Adrenal gland (tissue), 9 donors: ENCODE measurements at regions not wholly inside any gene's neighbourhood (a gene's known extent, or its start where the extent isn't known, plus 50 kb on each side); places are given as distances from the start of the nearest gene placed in this dataset.

Experiments used
- DNase-seq, 7 donors: peaks; one replicate each; pipeline ENCODE4 v3.0.0-alpha.2; 2019 to 2020
- H3K27ac ChIP-seq, 5 donors: fragments of 200-600 bp; sonication (generic) in 4 of 5; 1 replicate in 3 of 5; 2 replicates in 2 of 5; pipeline versions ENCODE4 v1.5.1 to v1.8.0; 2016 to 2020; ENCODE audit warnings: mild to moderate bottlenecking in 1 of 5
- H3K27me3 ChIP-seq: fragments of 200-600 bp; 2 replicates; pipeline ENCODE4 v1.8.0; 2021
- H3K36me3 ChIP-seq, 2 donors: fragments of 200-600 bp; replicated peaks in 1 of 2; 1 replicate in 1 of 2; 2 replicates in 1 of 2; pipeline versions ENCODE4 v1.5.1 to v1.8.0; 2018 to 2022
- H3K4me1 ChIP-seq, 2 donors: fragments of 200-600 bp; replicated peaks in 1 of 2; 1 replicate in 1 of 2; 2 replicates in 1 of 2; pipeline versions ENCODE4 v1.5.1 to v1.8.0; 2018 to 2021
- H3K4me3 ChIP-seq, 4 donors: fragments of 200-600 bp; sonication (generic) in 3 of 4; one replicate each; pipeline ENCODE4 v1.5.1; 2016 to 2018
- H3K9me3 ChIP-seq, 3 donors: fragments of 200-600 bp; sonication (generic) in 1 of 3; replicated peaks in 1 of 3; 1 replicate in 2 of 3; 2 replicates in 1 of 3; pipeline versions ENCODE4 v1.5.1 to v1.8.0; 2016 to 2021
- CTCF ChIP-seq, 6 experiments: fragments of 450-650 bp in 4 of 6; fragments of 200-600 bp in 2 of 6; sonication (generic) in 1 of 6; IDR thresholded peaks; 1 replicate in 5 of 6; 2 replicates in 1 of 6; pipeline versions ENCODE4 v1.5.1 to v1.8.0; 2016 to 2021; ENCODE audit warnings: antibody characterized with exemption in 6 of 6, mild to moderate bottlenecking in 2 of 6, moderate library complexity in 1 of 6
- POLR2A ChIP-seq, 2 donors: fragments of 450-650 bp; IDR thresholded peaks; one replicate each; pipeline ENCODE4 v1.6.1; 2017; ENCODE audit warnings: antibody characterized with exemption in 2 of 2, mild to moderate bottlenecking in 2 of 2, moderate library complexity in 1 of 2
- WGBS, 4 donors: extraction: QIAGEN DNeasy Blood & Tissue Kit in 2 of 4; methylation state at CpG; one replicate each; pipeline versions ENCODE4 v1.1.5 to v1.1.7; 2013 to 2017; 5-methylcytosine and 5-hydroxymethylcytosine counted together
- intact Hi-C, 2 donors: fragments of 100-400 bp; cut with DNase I; formaldehyde crosslinking; loops; one replicate each; pipeline versions ENCODE4 v1.14.1 to v1.15.0; 2022 to 2023
- donor health status: healthy with polysubstance abuse.
- donor health status: Bipolar disorder and iron deficiency.
- donor health status: DM: yes; HTN: yes; CAD: no.
- donor health status: DM: no; HTN: no; CAD: no.
- donor health status: DM: no; HTN: no; CAD: no.

GRCh38 chr2:213229814-213230213 lies 54.5 kb upstream of the SPAG16 start:
- TF ChIP-seq POLR2A (IDR thresholded peaks at IDR 0.05) = no peak
- no peak for TF ChIP-seq CTCF (IDR thresholded peaks at IDR 0.05)
- intact Hi-C loops = no loop called here
- DNase-seq = no peak
- Histone ChIP-seq H3K27me3 (peaks cover 12% of the 10 kb centered on the region), H3K27ac (no peak overlapping the region), H3K36me3 (no peaks in the 10 kb centered on the region), H3K9me3 (no peaks in the 10 kb centered on the region), H3K4me1 (no peaks in the 10 kb centered on the region), H3K4me3 (no peak overlapping the region)
- WGBS, 4 donors = 71 to 78% (median 74%) methylated on average over 8 of the region's 8 CpGs

GRCh38 chr2:213231966-213232365 lies 52.3 kb upstream of the SPAG16 start:
- Histone ChIP-seq H3K36me3 (no peaks in the 10 kb centered on the region), H3K27me3 (peaks cover 20% of the 10 kb centered on the region), H3K27ac (no peak overlapping the region), H3K4me3 (no peak overlapping the region), H3K4me1 (no peaks in the 10 kb centered on the region), H3K9me3 (no peaks in the 10 kb centered on the region)
- WGBS, 4 donors = 69 to 83% (median 77%) methylated on average over 1 of the region's 1 CpG
- intact Hi-C loops = no loop called here
- TF ChIP-seq CTCF (IDR thresholded peaks at IDR 0.05) (no peak), POLR2A (IDR thresholded peaks at IDR 0.05) (no peak)
- DNase-seq = no peak

GRCh38 chr2:213232649-213233437 lies 51.4 kb upstream of the SPAG16 start:
- Histone ChIP-seq H3K4me3 (no peak overlapping the region), H3K4me1 (no peaks in the 10 kb centered on the region), H3K27ac (no peak overlapping the region), H3K9me3 (no peaks in the 10 kb centered on the region), H3K27me3 (peaks cover 28% of the 10 kb centered on the region), H3K36me3 (no peaks in the 10 kb centered on the region)
- 23 to 38% (median 28%) methylated on average over 7 to 8 of the region's 8 CpGs for WGBS, 4 donors
- TF ChIP-seq CTCF (IDR thresholded peaks at IDR 0.05) (no peak), POLR2A (IDR thresholded peaks at IDR 0.05) (no peak)
- no peak for DNase-seq
- intact Hi-C loops = no loop called here

GRCh38 chr2:213233438-213234330 lies 50.6 kb upstream of the SPAG16 start:
- Histone ChIP-seq H3K36me3 (no peaks in the 10 kb centered on the region), H3K27ac (no peak overlapping the region), H3K4me1 (no peaks in the 10 kb centered on the region), H3K4me3 (no peak overlapping the region), H3K9me3 (no peaks in the 10 kb centered on the region), H3K27me3 (peaks cover 29% of the 10 kb centered on the region)
- no peak for DNase-seq
- intact Hi-C loops = no loop called here
- TF ChIP-seq CTCF (IDR thresholded peaks at IDR 0.05) (no peak), POLR2A (IDR thresholded peaks at IDR 0.05) (no peak)
- 33 to 45% (median 38%) methylated on average over 2 of the region's 2 CpGs for WGBS, 4 donors
